Adrenal gland (tissue), 9 donors: ENCODE measurements at regions not wholly inside any gene's neighbourhood (a gene's known extent, or its start where the extent isn't known, plus 50 kb on each side); places are given as distances from the start of the nearest gene placed in this dataset.
"Not testable (repeated sequence)": the region's sequence is repeated elsewhere in the genome, so short reads cannot be mapped to it uniquely, and the experiment has no call there.

ENCODE experiments used
- DNase-seq, 7 donors: peaks; one replicate each; pipeline ENCODE4 v3.0.0-alpha.2; 2019 to 2020
- H3K27ac ChIP-seq, 5 donors: fragments of 200-600 bp; sonication (generic) in 4 of 5; 1 replicate in 3 of 5; 2 replicates in 2 of 5; pipeline versions ENCODE4 v1.5.1 to v1.8.0; 2016 to 2020; ENCODE audit warnings: mild to moderate bottlenecking in 1 of 5
- H3K27me3 ChIP-seq: fragments of 200-600 bp; 2 replicates; pipeline ENCODE4 v1.8.0; 2021
- H3K36me3 ChIP-seq, 2 donors: fragments of 200-600 bp; replicated peaks in 1 of 2; 1 replicate in 1 of 2; 2 replicates in 1 of 2; pipeline versions ENCODE4 v1.5.1 to v1.8.0; 2018 to 2022
- H3K4me1 ChIP-seq, 2 donors: fragments of 200-600 bp; replicated peaks in 1 of 2; 1 replicate in 1 of 2; 2 replicates in 1 of 2; pipeline versions ENCODE4 v1.5.1 to v1.8.0; 2018 to 2021
- H3K4me3 ChIP-seq, 4 donors: fragments of 200-600 bp; sonication (generic) in 3 of 4; one replicate each; pipeline ENCODE4 v1.5.1; 2016 to 2018
- H3K9me3 ChIP-seq, 3 donors: fragments of 200-600 bp; sonication (generic) in 1 of 3; replicated peaks in 1 of 3; 1 replicate in 2 of 3; 2 replicates in 1 of 3; pipeline versions ENCODE4 v1.5.1 to v1.8.0; 2016 to 2021
- POLR2A ChIP-seq, 2 donors: fragments of 450-650 bp; IDR thresholded peaks; one replicate each; pipeline ENCODE4 v1.6.1; 2017; ENCODE audit warnings: antibody characterized with exemption in 2 of 2, mild to moderate bottlenecking in 2 of 2, moderate library complexity in 1 of 2
- WGBS, 4 donors: extraction: QIAGEN DNeasy Blood & Tissue Kit in 2 of 4; methylation state at CpG; one replicate each; pipeline versions ENCODE4 v1.1.5 to v1.1.7; 2013 to 2017; 5-methylcytosine and 5-hydroxymethylcytosine counted together
- intact Hi-C, 2 donors: fragments of 100-400 bp; cut with DNase I; formaldehyde crosslinking; loops; one replicate each; pipeline versions ENCODE4 v1.14.1 to v1.15.0; 2022 to 2023
- TF ChIP-seq, protein P1 (sequence below), 6 experiments: fragments of 450-650 bp in 4 of 6; fragments of 200-600 bp in 2 of 6; sonication (generic) in 1 of 6; IDR thresholded peaks; 1 replicate in 5 of 6; 2 replicates in 1 of 6; pipeline versions ENCODE4 v1.5.1 to v1.8.0; 2016 to 2021; ENCODE audit warnings: antibody characterized with exemption in 6 of 6, mild to moderate bottlenecking in 2 of 6, moderate library complexity in 1 of 6
- donor health status: healthy with polysubstance abuse.
- donor health status: Bipolar disorder and iron deficiency.
- donor health status: DM: yes; HTN: yes; CAD: no.
- donor health status: DM: no; HTN: no; CAD: no.
- donor health status: DM: no; HTN: no; CAD: no.

DNA sequence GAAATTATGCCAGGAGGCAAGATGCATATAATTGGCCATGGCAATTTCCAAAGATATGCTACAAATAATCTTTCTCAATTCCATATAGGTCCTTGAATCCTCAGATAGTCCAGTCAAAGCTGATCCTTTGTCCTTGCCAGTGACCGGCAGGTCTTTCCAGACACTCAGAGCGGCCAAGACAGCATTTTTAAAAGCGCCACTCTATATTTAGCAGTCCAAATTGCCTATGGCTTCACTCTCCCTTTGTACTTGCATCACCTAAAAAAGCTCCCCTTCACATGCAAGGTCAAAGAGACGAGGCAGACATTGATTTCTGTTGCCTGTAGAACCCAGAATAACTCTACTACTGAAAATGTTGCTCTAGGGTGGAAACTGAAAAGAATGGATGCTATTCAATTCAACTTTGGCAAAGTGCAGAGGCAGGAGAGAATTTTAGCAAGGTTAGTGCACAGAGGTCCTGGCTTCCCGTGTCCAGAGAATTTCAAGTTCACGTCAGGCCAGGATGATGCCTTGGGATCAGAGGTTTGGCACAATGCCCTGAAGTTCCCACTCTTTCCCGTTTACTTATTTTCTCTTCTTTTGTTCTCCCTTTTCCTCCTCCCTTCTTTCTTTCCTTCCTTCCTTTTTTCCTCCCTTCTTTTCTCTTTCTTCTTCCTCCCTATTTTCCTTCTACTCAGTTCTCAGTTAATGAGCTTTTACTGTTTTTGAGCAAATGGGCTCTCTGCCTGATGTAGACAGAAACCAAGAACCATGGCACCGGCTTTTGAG, 108.5 kb downstream of the KCNK1 start:
- H3K27ac ChIP-seq, result no peak overlapping the region

GRCh38 chr1:233723387-233723786, 109.5 kb downstream of the KCNK1 start:
- Histone ChIP-seq H3K9me3 (no peaks in the 10 kb centered on the region), H3K27ac (no peak overlapping the region), H3K27me3 (no peaks in the 10 kb centered on the region), H3K36me3 (no peaks in the 10 kb centered on the region), H3K4me1 (peaks cover 0 to 9% of the 10 kb centered on the region in 2 donors), H3K4me3 (no peak overlapping the region)
- intact Hi-C loops, result no loop called here
- DNase-seq, result no peak
- TF ChIP-seq POLR2A (IDR thresholded peaks at IDR 0.05), result no peak
- TF ChIP-seq, protein P1, sequence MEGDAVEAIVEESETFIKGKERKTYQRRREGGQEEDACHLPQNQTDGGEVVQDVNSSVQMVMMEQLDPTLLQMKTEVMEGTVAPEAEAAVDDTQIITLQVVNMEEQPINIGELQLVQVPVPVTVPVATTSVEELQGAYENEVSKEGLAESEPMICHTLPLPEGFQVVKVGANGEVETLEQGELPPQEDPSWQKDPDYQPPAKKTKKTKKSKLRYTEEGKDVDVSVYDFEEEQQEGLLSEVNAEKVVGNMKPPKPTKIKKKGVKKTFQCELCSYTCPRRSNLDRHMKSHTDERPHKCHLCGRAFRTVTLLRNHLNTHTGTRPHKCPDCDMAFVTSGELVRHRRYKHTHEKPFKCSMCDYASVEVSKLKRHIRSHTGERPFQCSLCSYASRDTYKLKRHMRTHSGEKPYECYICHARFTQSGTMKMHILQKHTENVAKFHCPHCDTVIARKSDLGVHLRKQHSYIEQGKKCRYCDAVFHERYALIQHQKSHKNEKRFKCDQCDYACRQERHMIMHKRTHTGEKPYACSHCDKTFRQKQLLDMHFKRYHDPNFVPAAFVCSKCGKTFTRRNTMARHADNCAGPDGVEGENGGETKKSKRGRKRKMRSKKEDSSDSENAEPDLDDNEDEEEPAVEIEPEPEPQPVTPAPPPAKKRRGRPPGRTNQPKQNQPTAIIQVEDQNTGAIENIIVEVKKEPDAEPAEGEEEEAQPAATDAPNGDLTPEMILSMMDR (IDR thresholded peaks at IDR 0.05), result no peak
- 90 to 98% (median 94%) methylated on average over 6 of the region's 6 CpGs for WGBS, 4 donors

More for the DNA sequence above, 108.5 kb downstream of the KCNK1 start:
- Histone ChIP-seq H3K27me3 (no peaks in the 10 kb centered on the region), H3K4me1 (peaks cover 0 to 9% of the 10 kb centered on the region in 2 donors), H3K36me3 (no peaks in the 10 kb centered on the region), H3K4me3 (no peak overlapping the region), H3K9me3 (no peaks in the 10 kb centered on the region)
- 49 to 60% (median 56%) methylated on average over 8 of the region's 8 CpGs for WGBS, 4 donors
- DNase-seq, result no peak
- TF ChIP-seq, protein P1 (IDR thresholded peaks at IDR 0.05), result no peak
- TF ChIP-seq POLR2A (IDR thresholded peaks at IDR 0.05), result no peak
- intact Hi-C loops, result no loop called here

DNA sequence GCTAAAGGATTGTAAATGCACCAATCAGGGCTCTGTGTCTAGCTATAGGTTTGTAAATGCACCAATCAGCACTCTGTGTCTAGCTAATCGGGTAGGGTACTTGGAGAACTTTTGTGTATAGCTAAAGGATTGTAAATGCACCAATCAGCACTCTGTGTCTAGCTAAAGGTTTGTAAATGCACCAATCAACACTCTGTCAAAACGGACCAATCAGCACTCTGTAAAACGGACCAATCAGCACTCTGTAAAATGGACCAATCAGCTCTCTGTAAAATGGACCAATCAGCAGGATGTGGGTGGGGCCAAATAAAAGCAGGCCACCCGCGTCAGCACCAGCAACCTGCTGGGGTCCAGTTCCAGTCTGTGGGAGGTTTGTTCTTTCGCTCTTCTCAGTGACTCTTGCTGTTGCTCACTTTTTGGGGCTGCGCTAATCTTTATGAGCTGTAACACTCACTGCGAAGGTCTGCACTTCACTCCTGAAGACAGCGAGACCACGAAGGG, 110.3 kb downstream of the KCNK1 start:
- H3K4me3 ChIP-seq, H3K9me3 ChIP-seq, DNase-seq, H3K27me3 ChIP-seq, H3K27ac ChIP-seq, intact Hi-C loops, H3K36me3 ChIP-seq, H3K4me1 ChIP-seq: not testable (repeated sequence)
- 85 to 95% (median 90%) methylated on average over 8 to 10 of the region's 10 CpGs for WGBS, 4 donors

DNA sequence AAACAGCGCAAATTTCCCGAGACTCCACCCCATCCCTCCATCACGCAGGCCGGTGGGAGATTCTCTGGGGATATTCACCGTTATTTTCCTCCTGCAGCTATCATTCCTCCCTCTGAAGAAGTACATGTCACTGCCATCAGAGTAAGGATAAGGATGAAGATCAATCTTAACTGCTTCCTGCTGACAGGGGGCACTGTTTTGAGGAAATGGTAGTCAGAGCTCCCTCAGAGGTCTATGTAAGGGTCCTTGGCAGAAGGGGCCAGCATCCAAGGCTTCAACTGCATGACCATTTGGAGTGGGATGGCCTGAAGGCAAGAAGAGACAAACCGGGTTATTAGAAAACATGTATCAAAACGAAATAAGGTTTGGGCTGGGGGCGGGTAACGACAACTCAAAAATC, 111.5 kb downstream of the KCNK1 start:
- no peaks in the 10 kb centered on the region for H3K36me3 ChIP-seq
- intact Hi-C loops, result no loop called here
- no peaks in the 10 kb centered on the region for H3K9me3 ChIP-seq
- no peak overlapping the region for H3K4me3 ChIP-seq
- TF ChIP-seq, protein P1 (IDR thresholded peaks at IDR 0.05), result no peak
- no peak for TF ChIP-seq POLR2A (IDR thresholded peaks at IDR 0.05)
- peaks cover 0 to 9% of the 10 kb centered on the region in 2 donors for H3K4me1 ChIP-seq
- H3K27me3 ChIP-seq, result no peaks in the 10 kb centered on the region
- 79 to 91% (median 87%) methylated on average over 9 of the region's 9 CpGs for WGBS, 4 donors
- H3K27ac ChIP-seq, result no peak overlapping the region
- DNase-seq, result no peak

DNA sequence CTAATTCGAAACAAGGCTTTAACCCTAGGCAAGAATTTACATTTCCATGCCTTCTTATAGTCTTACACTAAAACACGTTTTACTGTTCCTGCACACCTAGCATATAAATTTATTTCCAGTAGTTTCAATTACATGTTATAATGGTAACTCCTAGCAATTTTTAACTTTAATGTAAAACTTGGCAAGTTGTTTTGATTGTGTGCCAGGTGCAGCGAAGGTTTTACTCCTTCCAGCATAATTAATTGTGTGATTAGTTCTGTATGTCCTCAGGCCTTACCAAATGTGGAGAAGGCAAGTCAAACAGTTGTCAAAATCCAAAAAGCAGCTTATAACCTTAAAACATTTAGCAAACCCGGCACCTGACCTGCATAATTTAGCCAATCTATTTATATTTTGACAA, 114.8 kb downstream of the KCNK1 start:
- Histone ChIP-seq H3K9me3 (no peaks in the 10 kb centered on the region), H3K4me1 (no peaks in the 10 kb centered on the region), H3K27me3 (no peaks in the 10 kb centered on the region), H3K27ac (no peak overlapping the region), H3K4me3 (no peak overlapping the region), H3K36me3 (no peaks in the 10 kb centered on the region)
- WGBS, 4 donors, result 73 to 77% (median 76%) methylated on average over 4 of the region's 4 CpGs
- no peak for DNase-seq
- TF ChIP-seq, protein P1 (IDR thresholded peaks at IDR 0.05), result no peak
- no peak for TF ChIP-seq POLR2A (IDR thresholded peaks at IDR 0.05)
- intact Hi-C loops, result no loop called here
